Fibroblast of lung (primary cell): ENCODE measurements at regions not wholly inside any gene's neighbourhood (a gene's known extent, or its start where the extent isn't known, plus 50 kb on each side); places are given as distances from the start of the nearest gene placed in this dataset.

ENCODE experiments used
- CTCF ChIP-seq, 2 donors: IDR thresholded peaks in 1 of 2; conservative IDR thresholded peaks in 1 of 2; 1 replicate in 1 of 2; 2 replicates in 1 of 2; pipeline ENCODE4 v1.5.1; 2011 to 2012; ENCODE audit warnings: low read length in 2 of 2, control low read depth in 1 of 2, inconsistent platforms in 1 of 2, low read depth in 1 of 2, mild to moderate bottlenecking in 1 of 2
- EZH2 ChIP-seq: IDR thresholded peaks from 2 replicates; pipeline ENCODE4 v1.5.1; 2012; ENCODE audit warnings: low read length, control low read depth, mild to moderate bottlenecking; ENCODE audit errors: missing control alignments

GRCh38 chr13:97710797-97711196 lies 242.7 kb upstream of the IPO5 start:
- TF ChIP-seq CTCF (conservative IDR thresholded peaks at IDR 0.05 in 1 of 2, IDR thresholded peaks at IDR 0.05 in 1 of 2; ENCODE audit: low read depth in 1 of 2, low read length in 2 of 2) (no peak), EZH2 (no peak)
